ENCODE measurements at regions not wholly inside any gene's neighbourhood (a gene's known extent, or its start where the extent isn't known, plus 50 kb on each side); places are given as distances from the start of the nearest gene placed in this dataset.
"Not testable (repeated sequence)": the region's sequence is repeated elsewhere in the genome, so short reads cannot be mapped to it uniquely, and the experiment has no call there.

DNA sequence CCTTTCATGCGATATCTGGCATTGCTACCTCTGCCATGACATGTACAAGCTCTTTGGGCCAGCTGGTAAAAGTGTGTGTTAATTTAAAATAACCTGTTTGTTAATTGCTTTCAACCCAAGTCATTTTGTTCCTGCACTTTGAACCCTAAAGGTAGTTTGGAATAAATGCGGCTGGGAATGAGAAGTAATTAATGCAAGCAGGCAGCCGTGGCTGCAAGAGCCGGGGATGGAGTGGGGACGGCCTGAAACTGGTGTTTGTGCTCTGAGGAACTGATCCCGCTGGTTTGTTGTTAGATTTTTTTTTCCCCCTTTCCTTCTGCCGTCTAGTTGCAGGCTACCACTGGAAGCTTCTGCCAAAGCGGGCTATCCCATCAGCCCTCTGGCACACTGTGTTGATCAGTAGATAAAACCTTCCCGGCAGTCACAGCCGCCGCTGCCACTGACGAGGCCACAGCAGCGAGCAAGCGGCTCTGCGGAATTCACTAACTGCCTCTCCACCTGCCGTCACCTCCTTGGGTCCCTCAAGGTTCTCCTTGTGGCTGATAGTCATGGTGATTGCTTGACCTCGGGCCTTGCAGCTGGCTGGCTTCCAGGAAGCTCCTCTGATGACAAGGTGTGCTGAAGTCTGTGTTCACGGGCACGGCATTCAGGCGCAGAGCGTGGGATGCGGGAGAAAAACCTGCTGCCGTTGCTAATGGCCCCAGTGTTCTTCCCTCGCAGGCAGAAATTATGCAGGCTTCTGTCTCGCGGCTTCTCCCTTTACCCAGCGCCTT, 315.9 kb downstream of the TFAP2A start:
- H3K4me3 ChIP-seq (ENCODE audit: low read length in 2 of 2) = no peak overlapping the region
- peak in 1 of 9 donors; percentile 2 for DNase-seq (ENCODE audit: low read depth in 6 of 9, low spot score in 9 of 9)
- WGBS = 55% methylated on average over 27 of the region's 27 CpGs
- H3K27me3 ChIP-seq (ENCODE audit: control insufficient read depth in 2 of 2, insufficient read depth in 1 of 2, low read length in 1 of 2) = no peaks in the 10 kb centered on the region
- H3K9me3 ChIP-seq (ENCODE audit: control insufficient read depth in 2 of 2, insufficient read depth in 1 of 2, low read length in 1 of 2) = peaks cover 0 to 3% of the 10 kb centered on the region in 2 donors
- H3K36me3 ChIP-seq (ENCODE audit: control insufficient read depth in 2 of 2, insufficient read depth in 2 of 2, low read length in 1 of 2) = no peaks in the 10 kb centered on the region
- no peaks in the 10 kb centered on the region for H3K4me1 ChIP-seq (ENCODE audit: control insufficient read depth in 2 of 2, insufficient read depth in 2 of 2, low read length in 2 of 2)
- no peak overlapping the region for H3K27ac ChIP-seq (ENCODE audit: low read depth in 1 of 2, low read length in 1 of 2)

DNA sequence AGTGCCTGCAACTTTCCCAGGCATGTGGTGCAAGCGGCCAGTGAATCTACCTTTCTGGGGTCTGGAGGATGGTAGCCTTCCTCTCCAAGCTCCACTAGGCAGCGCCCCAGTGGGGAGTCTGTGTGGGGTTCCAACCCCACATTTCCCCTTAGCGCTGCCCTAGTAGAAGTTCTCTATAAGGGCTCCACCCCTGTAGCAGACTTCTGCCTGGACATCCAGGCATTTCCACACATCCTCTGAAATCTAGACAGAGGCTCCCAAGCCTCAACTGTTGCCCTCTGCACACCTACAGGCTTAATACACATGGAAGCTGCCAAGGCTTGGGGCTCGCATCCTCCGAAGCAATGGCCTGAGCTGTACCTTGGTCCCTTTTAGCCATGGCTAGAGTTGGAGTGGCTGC, 321.6 kb downstream of the TFAP2A start:
- 95% methylated on average over 5 of the region's 5 CpGs for WGBS
- no peak overlapping the region for H3K27ac ChIP-seq (ENCODE audit: low read depth in 1 of 2, low read length in 1 of 2)
- no peak overlapping the region for H3K4me3 ChIP-seq (ENCODE audit: low read length in 2 of 2)
- H3K36me3 ChIP-seq (ENCODE audit: control insufficient read depth in 2 of 2, insufficient read depth in 2 of 2, low read length in 1 of 2) = no peaks in the 10 kb centered on the region
- peaks cover 0 to 18% of the 10 kb centered on the region in 2 donors for H3K9me3 ChIP-seq (ENCODE audit: control insufficient read depth in 2 of 2, insufficient read depth in 1 of 2, low read length in 1 of 2)
- H3K27me3 ChIP-seq (ENCODE audit: control insufficient read depth in 2 of 2, insufficient read depth in 1 of 2, low read length in 1 of 2) = no peaks in the 10 kb centered on the region
- H3K4me1 ChIP-seq (ENCODE audit: control insufficient read depth in 2 of 2, insufficient read depth in 2 of 2, low read length in 2 of 2) = no peaks in the 10 kb centered on the region
- DNase-seq (ENCODE audit: low read depth in 6 of 9, low spot score in 9 of 9) = no peak

DNA sequence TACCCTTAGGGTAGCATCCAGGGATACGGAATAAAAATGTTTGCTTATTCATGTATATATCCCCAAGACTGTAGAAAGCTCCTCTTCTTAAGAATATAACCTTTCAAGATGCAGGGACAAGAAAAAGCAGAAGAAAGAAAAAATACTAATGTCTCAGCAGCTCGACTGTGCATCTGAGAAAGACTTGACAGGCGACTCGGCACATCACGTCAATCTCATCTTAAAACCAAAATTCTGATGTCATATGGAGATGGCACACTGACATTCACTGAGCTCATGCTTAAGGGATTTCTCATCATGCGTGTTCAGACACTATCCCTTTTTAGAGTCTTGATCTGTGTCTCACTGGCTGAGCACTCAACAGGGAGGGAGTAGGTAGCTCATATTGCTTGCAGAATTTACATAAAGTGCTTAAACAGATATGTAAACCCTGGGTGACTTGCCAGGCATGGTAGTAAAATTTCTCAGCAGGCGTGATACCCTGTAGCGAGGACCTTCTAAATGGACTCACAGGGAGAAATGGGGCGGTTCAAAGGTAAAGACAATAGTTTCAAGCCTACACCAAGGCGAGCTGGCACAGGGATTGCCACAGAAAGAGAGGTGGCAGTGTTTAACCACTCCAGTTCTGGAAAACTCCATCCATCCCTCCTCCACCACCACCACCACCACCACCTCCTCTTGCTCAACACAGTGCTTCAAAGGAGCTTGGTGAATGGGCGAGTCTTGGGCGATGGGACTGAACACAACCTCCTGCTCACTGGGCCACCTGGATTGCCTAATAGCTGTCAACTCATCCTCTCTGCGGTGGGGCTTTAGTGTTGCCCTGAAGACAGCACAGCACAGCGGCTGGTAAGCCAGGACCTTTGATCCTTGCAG, 330.5 kb downstream of the TFAP2A start:
- Histone ChIP-seq H3K36me3 (ENCODE audit: control insufficient read depth in 2 of 2, insufficient read depth in 2 of 2, low read length in 1 of 2) (no peaks in the 10 kb centered on the region), H3K27ac (ENCODE audit: low read depth in 1 of 2, low read length in 1 of 2) (no peak overlapping the region), H3K27me3 (ENCODE audit: control insufficient read depth in 2 of 2, insufficient read depth in 1 of 2, low read length in 1 of 2) (no peaks in the 10 kb centered on the region), H3K9me3 (ENCODE audit: control insufficient read depth in 2 of 2, insufficient read depth in 1 of 2, low read length in 1 of 2) (no peaks in the 10 kb centered on the region), H3K4me1 (ENCODE audit: control insufficient read depth in 2 of 2, insufficient read depth in 2 of 2, low read length in 2 of 2) (no peaks in the 10 kb centered on the region), H3K4me3 (ENCODE audit: low read length in 2 of 2) (no peak overlapping the region)
- DNase-seq (ENCODE audit: low read depth in 6 of 9, low spot score in 9 of 9) = no peak
- WGBS = 94% methylated on average over 14 of the region's 14 CpGs

DNA sequence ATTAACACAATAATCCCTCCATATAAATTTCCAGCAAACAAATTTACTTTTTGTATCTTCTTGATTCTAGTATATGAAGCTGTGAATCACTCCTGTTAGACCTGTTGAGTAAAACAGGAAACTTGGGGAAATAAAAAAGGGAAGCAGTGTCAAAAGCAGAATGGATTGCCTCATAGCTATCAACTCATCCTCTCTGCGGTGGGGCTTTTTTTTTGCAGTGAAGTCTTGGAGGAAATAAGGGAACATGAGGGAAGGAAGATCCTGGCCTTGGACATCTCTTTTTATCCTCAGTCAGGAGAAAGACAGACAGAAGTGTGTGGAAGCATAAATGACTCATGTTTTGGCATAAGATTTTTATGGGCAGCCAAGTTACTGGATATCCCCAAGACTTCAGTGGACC, 332.5 kb downstream of the TFAP2A start:
- Histone ChIP-seq H3K4me1 (ENCODE audit: control insufficient read depth in 2 of 2, insufficient read depth in 2 of 2, low read length in 2 of 2) (no peaks in the 10 kb centered on the region), H3K27me3 (ENCODE audit: control insufficient read depth in 2 of 2, insufficient read depth in 1 of 2, low read length in 1 of 2) (no peaks in the 10 kb centered on the region), H3K36me3 (ENCODE audit: control insufficient read depth in 2 of 2, insufficient read depth in 2 of 2, low read length in 1 of 2) (no peaks in the 10 kb centered on the region), H3K27ac (ENCODE audit: low read depth in 1 of 2, low read length in 1 of 2) (no peak overlapping the region), H3K9me3 (ENCODE audit: control insufficient read depth in 2 of 2, insufficient read depth in 1 of 2, low read length in 1 of 2) (no peaks in the 10 kb centered on the region), H3K4me3 (ENCODE audit: low read length in 2 of 2) (no peak overlapping the region)
- WGBS = 8% methylated on average over 1 of the region's 1 CpG
- peak in 1 of 9 donors; percentile 4 for DNase-seq (ENCODE audit: low read depth in 6 of 9, low spot score in 9 of 9)

DNA sequence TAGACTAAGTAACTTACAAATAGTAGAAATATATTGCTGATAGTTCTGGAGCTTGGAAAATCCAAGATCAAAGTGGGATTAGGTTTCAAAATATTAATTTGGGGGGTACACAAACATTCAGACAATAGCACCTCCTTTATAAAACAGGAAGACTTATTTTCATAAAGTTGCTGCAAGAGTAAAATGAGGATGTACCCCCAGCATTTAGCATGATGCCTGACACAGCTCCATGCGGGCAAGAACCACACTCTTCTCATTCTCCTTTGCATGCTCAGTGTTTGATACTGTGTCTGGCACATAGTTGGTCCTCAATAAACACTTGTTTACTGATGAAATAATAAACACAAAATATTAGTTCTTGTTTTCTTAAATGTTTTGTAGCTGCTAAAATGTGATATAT, 332.9 kb downstream of the TFAP2A start:
- Histone ChIP-seq H3K27me3 (ENCODE audit: control insufficient read depth in 2 of 2, insufficient read depth in 1 of 2, low read length in 1 of 2) (no peaks in the 10 kb centered on the region), H3K36me3 (ENCODE audit: control insufficient read depth in 2 of 2, insufficient read depth in 2 of 2, low read length in 1 of 2) (no peaks in the 10 kb centered on the region), H3K4me3 (ENCODE audit: low read length in 2 of 2) (no peak overlapping the region), H3K27ac (ENCODE audit: low read depth in 1 of 2, low read length in 1 of 2) (no peak overlapping the region), H3K4me1 (ENCODE audit: control insufficient read depth in 2 of 2, insufficient read depth in 2 of 2, low read length in 2 of 2) (no peaks in the 10 kb centered on the region), H3K9me3 (ENCODE audit: control insufficient read depth in 2 of 2, insufficient read depth in 1 of 2, low read length in 1 of 2) (no peaks in the 10 kb centered on the region)
- WGBS = 79% methylated on average over 1 of the region's 1 CpG
- DNase-seq (ENCODE audit: low read depth in 6 of 9, low spot score in 9 of 9) = no peak

DNA sequence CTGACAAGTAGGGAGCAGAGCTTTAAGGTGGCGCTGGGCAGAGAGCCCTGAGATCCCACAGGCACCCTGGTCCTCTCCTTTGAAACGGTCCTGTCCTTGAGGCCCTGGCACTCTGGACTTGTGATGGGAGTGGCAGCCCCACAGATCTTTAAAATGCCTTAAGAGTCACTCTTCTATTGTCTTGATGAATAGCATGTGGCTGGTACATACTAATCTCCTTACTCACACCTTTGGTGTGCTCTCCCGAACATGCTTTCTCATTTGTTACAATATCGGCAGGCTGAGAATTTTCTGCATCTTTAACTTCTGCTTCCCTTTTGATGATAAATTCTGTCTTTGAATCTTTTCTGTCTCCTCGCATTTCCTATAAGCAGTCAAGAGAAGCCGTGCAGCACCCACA, 333.8 kb downstream of the TFAP2A start:
- no peak for DNase-seq (ENCODE audit: low read depth in 6 of 9, low spot score in 9 of 9)
- Histone ChIP-seq H3K36me3 (ENCODE audit: control insufficient read depth in 2 of 2, insufficient read depth in 2 of 2, low read length in 1 of 2) (no peaks in the 10 kb centered on the region), H3K27me3 (ENCODE audit: control insufficient read depth in 2 of 2, insufficient read depth in 1 of 2, low read length in 1 of 2) (no peaks in the 10 kb centered on the region), H3K9me3 (ENCODE audit: control insufficient read depth in 2 of 2, insufficient read depth in 1 of 2, low read length in 1 of 2) (no peaks in the 10 kb centered on the region), H3K27ac (ENCODE audit: low read depth in 1 of 2, low read length in 1 of 2) (no peak overlapping the region), H3K4me3 (ENCODE audit: low read length in 2 of 2) (no peak overlapping the region), H3K4me1 (ENCODE audit: control insufficient read depth in 2 of 2, insufficient read depth in 2 of 2, low read length in 2 of 2) (no peaks in the 10 kb centered on the region)
- 95% methylated on average over 6 of the region's 6 CpGs for WGBS

DNA sequence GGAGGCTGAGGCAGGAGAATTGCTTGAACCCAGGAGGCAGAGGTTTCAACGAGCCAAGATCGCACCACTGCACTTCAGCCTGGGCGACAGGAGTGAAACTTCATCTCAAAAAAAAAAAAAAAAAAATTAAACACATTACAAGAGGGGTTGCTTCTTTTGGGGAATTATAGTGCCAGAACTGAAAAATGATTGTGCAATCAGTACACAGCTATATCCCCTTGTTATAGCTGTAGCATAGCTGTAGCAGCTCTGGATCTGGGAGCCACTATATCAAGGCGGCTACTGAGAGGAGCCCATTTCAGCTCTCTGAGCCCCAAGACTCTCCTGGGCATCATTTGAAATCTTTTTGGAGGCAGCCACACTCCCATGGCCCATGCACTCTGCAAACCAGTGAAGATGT, 334.3 kb downstream of the TFAP2A start:
- no peak overlapping the region for H3K4me3 ChIP-seq (ENCODE audit: low read length in 2 of 2)
- H3K27me3 ChIP-seq (ENCODE audit: control insufficient read depth in 2 of 2, insufficient read depth in 1 of 2, low read length in 1 of 2) = no peaks in the 10 kb centered on the region

DNA sequence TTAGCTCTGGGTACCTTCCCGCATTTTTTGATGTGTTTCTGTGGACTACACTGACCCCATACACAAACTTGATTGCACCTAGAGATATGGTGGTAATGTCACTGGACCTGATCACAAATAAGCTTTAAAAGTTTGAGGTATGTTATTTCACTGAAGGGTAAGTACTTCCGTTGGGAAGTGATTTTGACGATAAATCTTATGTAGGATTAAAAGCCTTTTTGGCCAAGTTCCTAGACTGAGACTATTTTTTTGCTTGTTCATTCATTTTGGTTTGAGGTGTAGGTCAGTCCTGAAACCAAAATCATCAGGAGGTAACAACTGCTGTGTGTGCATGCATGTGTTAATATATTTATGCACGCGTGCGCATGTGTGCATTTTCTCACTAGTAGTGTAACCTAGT, 336.3 kb downstream of the TFAP2A start:
- no peak for DNase-seq (ENCODE audit: low read depth in 6 of 9, low spot score in 9 of 9)
- Histone ChIP-seq H3K4me1 (ENCODE audit: control insufficient read depth in 2 of 2, insufficient read depth in 2 of 2, low read length in 2 of 2) (no peaks in the 10 kb centered on the region), H3K4me3 (ENCODE audit: low read length in 2 of 2) (no peak overlapping the region), H3K36me3 (ENCODE audit: control insufficient read depth in 2 of 2, insufficient read depth in 2 of 2, low read length in 1 of 2) (no peaks in the 10 kb centered on the region), H3K27me3 (ENCODE audit: control insufficient read depth in 2 of 2, insufficient read depth in 1 of 2, low read length in 1 of 2) (no peaks in the 10 kb centered on the region), H3K27ac (ENCODE audit: low read depth in 1 of 2, low read length in 1 of 2) (no peak overlapping the region), H3K9me3 (ENCODE audit: control insufficient read depth in 2 of 2, insufficient read depth in 1 of 2, low read length in 1 of 2) (no peaks in the 10 kb centered on the region)
- WGBS = 98% methylated on average over 6 of the region's 6 CpGs

More for the DNA sequence above, 334.3 kb downstream of the TFAP2A start:
- no peaks in the 10 kb centered on the region for H3K4me1 ChIP-seq (ENCODE audit: control insufficient read depth in 2 of 2, insufficient read depth in 2 of 2, low read length in 2 of 2)
- WGBS = 95% methylated on average over 4 of the region's 4 CpGs
- H3K36me3 ChIP-seq (ENCODE audit: control insufficient read depth in 2 of 2, insufficient read depth in 2 of 2, low read length in 1 of 2) = no peaks in the 10 kb centered on the region
- no peak for DNase-seq (ENCODE audit: low read depth in 6 of 9, low spot score in 9 of 9)
- no peaks in the 10 kb centered on the region for H3K9me3 ChIP-seq (ENCODE audit: control insufficient read depth in 2 of 2, insufficient read depth in 1 of 2, low read length in 1 of 2)
- H3K27ac ChIP-seq (ENCODE audit: low read depth in 1 of 2, low read length in 1 of 2) = no peak overlapping the region

DNA sequence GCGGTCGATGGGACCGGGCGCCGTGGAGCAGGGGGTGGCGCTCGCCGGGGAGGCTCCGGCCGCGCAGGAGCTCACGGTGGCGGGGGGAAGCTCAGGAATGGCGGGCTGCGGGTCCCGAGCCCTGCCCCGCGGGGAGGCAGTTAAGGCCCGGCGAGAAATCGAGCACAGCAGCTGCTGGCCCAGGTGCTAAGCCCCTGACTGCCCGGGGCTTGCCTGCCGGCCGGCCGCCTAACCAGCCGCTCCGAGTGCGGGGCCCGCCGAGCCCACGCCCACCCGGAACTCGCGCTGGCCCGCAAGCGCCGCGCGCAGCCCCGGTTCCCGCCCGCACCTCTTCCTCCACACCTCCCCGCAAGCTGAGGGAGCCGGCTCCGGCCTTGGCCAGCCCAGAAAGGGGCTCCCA, 340.1 kb downstream of the TFAP2A start:
- not testable (repeated sequence) for H3K4me1 ChIP-seq (ENCODE audit: control insufficient read depth in 2 of 2, insufficient read depth in 2 of 2, low read length in 2 of 2); H3K4me3 ChIP-seq (ENCODE audit: low read length in 2 of 2); H3K27me3 ChIP-seq (ENCODE audit: control insufficient read depth in 2 of 2, insufficient read depth in 1 of 2, low read length in 1 of 2); DNase-seq (ENCODE audit: low read depth in 6 of 9, low spot score in 9 of 9); H3K9me3 ChIP-seq (ENCODE audit: control insufficient read depth in 2 of 2, insufficient read depth in 1 of 2, low read length in 1 of 2); H3K27ac ChIP-seq (ENCODE audit: low read depth in 1 of 2, low read length in 1 of 2); H3K36me3 ChIP-seq (ENCODE audit: control insufficient read depth in 2 of 2, insufficient read depth in 2 of 2, low read length in 1 of 2)
- 98% methylated on average over 45 of the region's 45 CpGs for WGBS

Measured in thymus (tissue), 11 donors.